GM12878 (cell line): ENCODE measurements at regions not wholly inside any gene's neighbourhood (a gene's known extent, or its start where the extent isn't known, plus 50 kb on each side); places are given as distances from the start of the nearest gene placed in this dataset.

ENCODE experiments used
- ATAC-seq: fragments of 200-7000 bp; cut with Tn5 transposase; 3 replicates; pipeline ENCODE4 v1.9.1; 2020; ENCODE audit warnings: mild to moderate bottlenecking, moderate library complexity
- BruUV-seq: library from RNA; stranded (reverse); fragments of 400-500 nt; replicated peaks from 2 replicates; lab custom pipeline; 2021; lab: Mats Ljungman, UMichigan
- CTCF ChIA-PET: fragments of 300-600 bp; sonication (Branson Sonifier 250); formaldehyde crosslinking; extraction: SDS; loops from one replicate; lab custom pipeline; 2021; ENCODE audit warnings: inconsistent platforms; lab: Yijun Ruan, JAX
- POLR2A ChIA-PET: fragments of 350-600 bp; formaldehyde crosslinking; extraction: SDS; loops from one replicate; lab custom pipeline; 2021; ENCODE audit warnings: inconsistent platforms; lab: Charles Lee
- RAD21 ChIA-PET: fragments of 300-600 bp; sonication (Branson Sonifier 250); formaldehyde crosslinking; loops from one replicate; lab custom pipeline; 2023; ENCODE audit warnings: antibody characterized with exemption; ENCODE audit not compliant: unreplicated experiment; lab: Charles Lee
- SMC1A ChIA-PET: fragments of 300-600 bp; sonication (Branson Sonifier 250); formaldehyde crosslinking; loops from one replicate; lab custom pipeline; 2023; ENCODE audit not compliant: unreplicated experiment, uncharacterized antibody; lab: Charles Lee
- DNase-seq: peaks from one replicate; pipeline ENCODE4 v3.0.0-alpha.2; 2011; ENCODE audit warnings: low read depth, low spot score
- FAIRE-seq: peaks from 3 replicates; lab custom pipeline; 2011; peaks lifted over from hg19 to GRCh38; lab: Jason Lieb, UNC
- H2AFZ ChIP-seq: 2 replicates; pipeline ENCODE4 v1.6.0; 2011; ENCODE audit warnings: low read depth, low read length, control low read depth; ENCODE audit not compliant: control insufficient read depth
- H3K27ac ChIP-seq: 2 replicates; pipeline ENCODE4 v1.5.1; 2011; ENCODE audit warnings: control low read depth; ENCODE audit not compliant: control insufficient read depth, insufficient read depth
- H3K27me3 ChIP-seq, 2 experiments: replicated peaks in 1 of 2; 2 replicates each; pipeline versions ENCODE4 v1.6.0 to v1.6.1; 2011; ENCODE audit warnings: low read length in 1 of 2; ENCODE audit not compliant: control insufficient read depth in 2 of 2, insufficient read depth in 2 of 2
- H3K36me3 ChIP-seq, 2 experiments: 2 replicates each; pipeline ENCODE4 v1.5.1; 2011; ENCODE audit warnings: low read length in 1 of 2; ENCODE audit not compliant: control insufficient read depth in 2 of 2, insufficient read depth in 2 of 2
- H3K4me1 ChIP-seq: 2 replicates; pipeline ENCODE4 v1.6.1; 2011; ENCODE audit warnings: mild to moderate bottlenecking, low read length, moderate library complexity, mixed read lengths; ENCODE audit not compliant: control insufficient read depth, insufficient read depth
- H3K4me2 ChIP-seq: 2 replicates; pipeline ENCODE4 v1.6.0; 2011; ENCODE audit warnings: control low read depth; ENCODE audit not compliant: control insufficient read depth, insufficient read depth
- H3K4me3 ChIP-seq: fragments of 200-600 bp; sonication (generic); 2 replicates; pipeline ENCODE4 v1.5.1; 2016
- H3K79me2 ChIP-seq: 2 replicates; pipeline ENCODE4 v1.6.0; 2011; ENCODE audit warnings: low read length; ENCODE audit not compliant: control insufficient read depth, insufficient read depth
- H3K9ac ChIP-seq: 2 replicates; pipeline ENCODE4 v1.8.0; 2011; ENCODE audit warnings: low read length, control low read depth, mixed read lengths; ENCODE audit not compliant: control insufficient read depth, insufficient read depth
- H3K9me3 ChIP-seq: replicated peaks from 3 replicates; pipeline ENCODE4 v1.5.1; 2011; ENCODE audit warnings: mild to moderate bottlenecking, low read length; ENCODE audit not compliant: control insufficient read depth, insufficient read depth
- H4K20me1 ChIP-seq: 2 replicates; pipeline ENCODE4 v1.6.0; 2011; ENCODE audit not compliant: control insufficient read depth, insufficient read depth
- CBFB ChIP-seq: IDR thresholded peaks from 2 replicates; pipeline ENCODE4 v1.6.1; 2016; ENCODE audit warnings: antibody characterized with exemption, low read depth
- FOXM1 ChIP-seq: IDR thresholded peaks from 2 replicates; pipeline ENCODE4 v1.6.1; 2012; ENCODE audit warnings: low read depth, mild to moderate bottlenecking, inconsistent platforms, low read length, moderate library complexity
- HDAC6 ChIP-seq: fragments of 200-600 bp; sonication (generic); IDR thresholded peaks from one replicate; pipeline ENCODE4 v1.8.0; 2017; ENCODE audit warnings: antibody characterized with exemption; ENCODE audit not compliant: unreplicated experiment
- MEF2A ChIP-seq: IDR thresholded peaks from 2 replicates; pipeline ENCODE4 v1.6.1; 2011; ENCODE audit warnings: low read depth, mild to moderate bottlenecking, low read length, moderate library complexity; ENCODE audit not compliant: insufficient read depth
- MYC ChIP-seq: IDR thresholded peaks from 2 replicates; pipeline ENCODE4 v1.6.1; 2011; ENCODE audit warnings: mild to moderate bottlenecking, low read length, moderate library complexity, inconsistent platforms; ENCODE audit not compliant: insufficient read depth, insufficient replicate concordance, insufficient read length, severe bottlenecking
- NFYB ChIP-seq: IDR thresholded peaks from 2 replicates; pipeline ENCODE4 v1.6.1; 2011; ENCODE audit warnings: low read depth, mild to moderate bottlenecking, low read length, improper control_type of control experiment, moderate library complexity; ENCODE audit not compliant: insufficient read depth
- POLR2A ChIP-seq: IDR thresholded peaks from 2 replicates; pipeline ENCODE4 v1.6.1; 2011; ENCODE audit warnings: low read depth, mild to moderate bottlenecking, low read length
- RAD21 ChIP-seq: IDR thresholded peaks from 2 replicates; pipeline ENCODE4 v1.6.1; 2011; ENCODE audit warnings: mild to moderate bottlenecking, low read depth, low read length, moderate library complexity; ENCODE audit not compliant: insufficient read depth
- RAD51 ChIP-seq: fragments of 450-650 bp; IDR thresholded peaks from 2 replicates; pipeline ENCODE4 v1.6.1; 2016; ENCODE audit warnings: moderate library complexity, mild to moderate bottlenecking, inconsistent platforms
- RB1 ChIP-seq: fragments of 450-650 bp; formaldehyde crosslinking; IDR thresholded peaks from 2 replicates; pipeline ENCODE4 v1.6.1; 2017; ENCODE audit warnings: mild to moderate bottlenecking, borderline replicate concordance
- RUNX3 ChIP-seq: IDR thresholded peaks from 2 replicates; pipeline ENCODE4 v1.6.1; 2012; ENCODE audit warnings: low read length, inconsistent platforms
- SMAD1 ChIP-seq: fragments of 450-650 bp; IDR thresholded peaks from 2 replicates; pipeline ENCODE4 v1.6.1; 2018; ENCODE audit warnings: mild to moderate bottlenecking, low read depth; ENCODE audit not compliant: partially characterized antibody
- SMARCA5 ChIP-seq: fragments of 450-650 bp; IDR thresholded peaks from 2 replicates; pipeline ENCODE4 v1.6.1; 2017; ENCODE audit warnings: mild to moderate bottlenecking
- SREBF1 ChIP-seq: IDR thresholded peaks from 2 replicates; pipeline ENCODE4 v1.6.1; 2012; ENCODE audit warnings: mild to moderate bottlenecking, low read length
- SUPT20H ChIP-seq: IDR thresholded peaks from 2 replicates; pipeline ENCODE4 v1.6.1; 2011; ENCODE audit warnings: low read depth, mild to moderate bottlenecking, low read length, moderate library complexity, borderline replicate concordance; ENCODE audit not compliant: control insufficient read depth
- ZBED1 ChIP-seq: IDR thresholded peaks from 2 replicates; pipeline ENCODE4 v1.6.1; 2016; ENCODE audit warnings: borderline replicate concordance
- ZNF274 ChIP-seq: IDR thresholded peaks from one replicate; pipeline ENCODE4 v1.8.0; 2011; ENCODE audit not compliant: insufficient read length, insufficient read depth
- in situ Hi-C: fragments of 300-500 bp; cut with MboI; formaldehyde crosslinking; loops from 9 replicates; pipeline ENCODE4 v1.14.3; 2018; ENCODE audit warnings: mixed read lengths
- intact Hi-C: fragments of 100-400 bp; cut with micrococcal nuclease; formaldehyde crosslinking; loops from one replicate; pipeline ENCODE4 v1.14.2; 2022; ENCODE audit not compliant: unreplicated experiment
- TF ChIP-seq, protein P1 (sequence below): fragments of 450-650 bp; formaldehyde crosslinking; IDR thresholded peaks from 2 replicates; pipeline ENCODE4 v1.5.0; 2022; ENCODE audit warnings: mild to moderate bottlenecking, missing genetic modification characterization
- TF ChIP-seq, protein P2 (sequence below): IDR thresholded peaks from 2 replicates; pipeline ENCODE4 v1.6.1; 2011; ENCODE audit warnings: low read depth, low read length, improper control_type of control experiment, borderline replicate concordance

DNA sequence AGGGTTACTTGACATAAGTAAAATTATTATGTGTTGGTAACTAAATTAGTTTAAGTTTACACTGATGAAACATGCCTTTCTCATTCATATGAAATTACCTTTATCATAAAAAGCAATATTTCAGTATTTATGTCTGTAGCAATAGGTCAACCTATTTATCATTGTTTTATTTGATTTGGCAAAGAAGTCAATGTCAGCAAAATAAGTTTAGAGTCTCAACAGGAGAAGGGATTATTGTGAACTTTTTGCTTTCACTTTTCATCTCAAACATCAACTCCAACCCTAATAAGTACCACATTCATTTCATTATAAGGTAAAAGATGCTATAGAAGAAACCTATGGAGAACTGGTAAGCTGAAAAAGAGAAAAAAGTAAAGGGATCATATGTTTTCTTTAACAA is 1015.4 kb upstream of the ADGRL4 start:
- H3K9me3 ChIP-seq = no peaks in the 10 kb centered on the region
- in situ Hi-C loops = no loop called here
- no peaks in the 10 kb centered on the region for H3K27me3 ChIP-seq
- DNase-seq = no peak
- SMC1A ChIA-PET = no interaction called here
- FAIRE-seq = no peak
- TF ChIP-seq HDAC6 (no peak), SMARCA5 (no peak), ZNF274 (no peak), RAD51 (no peak), MEF2A (no peak), FOXM1 (no peak), NFYB (no peak), RAD21 (no peak), CBFB (no peak), RUNX3 (no peak), MYC (no peak), SUPT20H (no peak), RB1 (no peak), POLR2A (no peak), SREBF1 (no peak), ZBED1 (no peak), SMAD1 (no peak)
- TF ChIP-seq, protein P1, sequence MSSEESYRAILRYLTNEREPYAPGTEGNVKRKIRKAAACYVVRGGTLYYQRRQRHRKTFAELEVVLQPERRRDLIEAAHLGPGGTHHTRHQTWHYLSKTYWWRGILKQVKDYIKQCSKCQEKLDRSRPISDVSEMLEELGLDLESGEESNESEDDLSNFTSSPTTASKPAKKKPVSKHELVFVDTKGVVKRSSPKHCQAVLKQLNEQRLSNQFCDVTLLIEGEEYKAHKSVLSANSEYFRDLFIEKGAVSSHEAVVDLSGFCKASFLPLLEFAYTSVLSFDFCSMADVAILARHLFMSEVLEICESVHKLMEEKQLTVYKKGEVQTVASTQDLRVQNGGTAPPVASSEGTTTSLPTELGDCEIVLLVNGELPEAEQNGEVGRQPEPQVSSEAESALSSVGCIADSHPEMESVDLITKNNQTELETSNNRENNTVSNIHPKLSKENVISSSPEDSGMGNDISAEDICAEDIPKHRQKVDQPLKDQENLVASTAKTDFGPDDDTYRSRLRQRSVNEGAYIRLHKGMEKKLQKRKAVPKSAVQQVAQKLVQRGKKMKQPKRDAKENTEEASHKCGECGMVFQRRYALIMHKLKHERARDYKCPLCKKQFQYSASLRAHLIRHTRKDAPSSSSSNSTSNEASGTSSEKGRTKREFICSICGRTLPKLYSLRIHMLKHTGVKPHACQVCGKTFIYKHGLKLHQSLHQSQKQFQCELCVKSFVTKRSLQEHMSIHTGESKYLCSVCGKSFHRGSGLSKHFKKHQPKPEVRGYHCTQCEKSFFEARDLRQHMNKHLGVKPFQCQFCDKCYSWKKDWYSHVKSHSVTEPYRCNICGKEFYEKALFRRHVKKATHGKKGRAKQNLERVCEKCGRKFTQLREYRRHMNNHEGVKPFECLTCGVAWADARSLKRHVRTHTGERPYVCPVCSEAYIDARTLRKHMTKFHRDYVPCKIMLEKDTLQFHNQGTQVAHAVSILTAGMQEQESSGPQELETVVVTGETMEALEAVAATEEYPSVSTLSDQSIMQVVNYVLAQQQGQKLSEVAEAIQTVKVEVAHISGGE (CRISPR knock-in tag) = no peak
- TF ChIP-seq, protein P2, sequence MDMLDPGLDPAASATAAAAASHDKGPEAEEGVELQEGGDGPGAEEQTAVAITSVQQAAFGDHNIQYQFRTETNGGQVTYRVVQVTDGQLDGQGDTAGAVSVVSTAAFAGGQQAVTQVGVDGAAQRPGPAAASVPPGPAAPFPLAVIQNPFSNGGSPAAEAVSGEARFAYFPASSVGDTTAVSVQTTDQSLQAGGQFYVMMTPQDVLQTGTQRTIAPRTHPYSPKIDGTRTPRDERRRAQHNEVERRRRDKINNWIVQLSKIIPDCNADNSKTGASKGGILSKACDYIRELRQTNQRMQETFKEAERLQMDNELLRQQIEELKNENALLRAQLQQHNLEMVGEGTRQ = no peak
- CTCF ChIA-PET = no interaction called here
- POLR2A ChIA-PET = no interaction called here
- no peak overlapping the region for H3K9ac ChIP-seq
- H2AFZ ChIP-seq = no peak overlapping the region
- H3K36me3 ChIP-seq = no peaks in the 10 kb centered on the region
- no TSS peak for BruUV-seq
- H3K4me3 ChIP-seq = no peak overlapping the region
- RAD21 ChIA-PET = no interaction called here
- H3K4me2 ChIP-seq = no peak overlapping the region
- H3K79me2 ChIP-seq = no peaks in the 10 kb centered on the region
- no peaks in the 10 kb centered on the region for H4K20me1 ChIP-seq
- no peaks in the 10 kb centered on the region for H3K4me1 ChIP-seq
- no peak overlapping the region for H3K27ac ChIP-seq
- intact Hi-C loops = no loop called here
- ATAC-seq = no peak
